Dermis microvascular lymphatic vessel endothelial cell (primary cell): ENCODE measurements at regions not wholly inside any gene's neighbourhood (a gene's known extent, or its start where the extent isn't known, plus 50 kb on each side); places are given as distances from the start of the nearest gene placed in this dataset.
"Not testable (repeated sequence)": the region's sequence is repeated elsewhere in the genome, so short reads cannot be mapped to it uniquely, and the experiment has no call there.

Experiments
- DNase-seq, 2 donors: peaks; one replicate each; pipeline versions ENCODE4 v3.0.0 to v3.0.0-alpha.2; 2010; ENCODE audit warnings: low read depth in 2 of 2

DNA sequence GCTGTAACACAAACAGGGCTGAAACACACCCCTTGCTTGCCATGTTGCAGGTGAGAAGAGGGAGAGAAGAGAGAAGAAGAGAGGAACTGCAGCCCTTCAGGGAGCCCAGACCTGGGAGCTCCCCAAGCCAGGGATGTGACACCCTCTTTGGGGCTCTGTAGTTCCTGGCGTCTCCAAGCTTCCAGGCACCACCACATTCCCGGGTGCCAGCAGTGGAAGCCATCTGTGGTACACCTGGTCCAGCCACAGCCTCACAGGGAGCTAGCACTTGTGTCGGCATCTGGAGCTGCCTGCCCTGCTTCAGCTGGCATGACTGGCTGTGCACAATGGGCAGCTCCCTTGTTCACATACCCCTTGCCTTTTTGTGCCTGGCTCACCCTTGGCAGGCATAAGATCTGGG lies 182.1 kb downstream of the DEPDC1B start:
- DNase-seq: no peak

DNA sequence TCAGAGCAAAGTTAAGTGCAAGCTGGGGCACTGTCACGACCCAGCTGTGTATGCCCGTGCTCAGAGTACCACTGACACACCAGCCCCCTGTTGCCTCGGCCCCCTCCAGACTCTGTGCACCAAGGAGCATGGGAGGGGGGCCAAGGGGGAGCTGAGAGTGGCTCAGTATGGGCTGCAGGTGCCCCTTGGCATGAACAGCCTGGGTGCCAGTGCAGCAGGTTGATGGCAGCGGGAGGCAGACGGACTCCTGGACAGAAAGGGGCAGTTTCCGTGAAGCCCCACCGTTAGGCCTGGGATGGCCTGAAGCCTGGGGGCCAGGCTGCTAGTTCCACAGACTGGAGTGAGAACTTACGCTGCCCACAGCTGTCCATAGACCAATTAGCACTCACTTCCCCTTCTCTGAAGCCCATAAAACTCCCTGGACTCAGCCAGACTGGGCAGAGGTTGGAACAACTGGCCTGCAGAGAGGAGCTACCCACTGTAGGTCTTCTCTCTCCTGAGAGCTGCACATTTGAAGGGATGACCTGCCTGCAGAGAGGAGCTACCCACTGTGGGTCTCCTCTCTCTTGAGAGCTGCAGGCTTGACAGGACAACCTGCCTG lies 182.8 kb downstream of the DEPDC1B start:
- no peak for DNase-seq

DNA sequence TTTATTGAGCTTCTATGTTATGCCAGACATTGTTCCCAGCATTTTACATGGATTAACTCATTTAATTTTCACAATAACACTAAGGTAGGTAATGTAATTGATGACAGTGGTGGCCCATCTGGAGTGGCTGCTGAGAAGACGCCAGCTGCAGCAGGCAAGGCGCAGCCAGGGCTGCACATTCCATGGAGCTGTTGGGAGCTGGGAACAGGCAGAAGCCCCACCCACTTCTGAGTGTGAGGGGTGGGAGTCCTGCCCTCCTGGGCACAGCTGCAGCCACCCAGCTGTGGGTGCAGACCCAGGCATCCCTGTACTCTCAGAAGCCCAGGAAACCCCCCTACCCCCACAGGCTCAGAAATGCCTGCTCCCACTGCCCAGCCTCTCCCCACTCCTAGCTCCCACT lies 183.3 kb downstream of the DEPDC1B start:
- no peak for DNase-seq

DNA sequence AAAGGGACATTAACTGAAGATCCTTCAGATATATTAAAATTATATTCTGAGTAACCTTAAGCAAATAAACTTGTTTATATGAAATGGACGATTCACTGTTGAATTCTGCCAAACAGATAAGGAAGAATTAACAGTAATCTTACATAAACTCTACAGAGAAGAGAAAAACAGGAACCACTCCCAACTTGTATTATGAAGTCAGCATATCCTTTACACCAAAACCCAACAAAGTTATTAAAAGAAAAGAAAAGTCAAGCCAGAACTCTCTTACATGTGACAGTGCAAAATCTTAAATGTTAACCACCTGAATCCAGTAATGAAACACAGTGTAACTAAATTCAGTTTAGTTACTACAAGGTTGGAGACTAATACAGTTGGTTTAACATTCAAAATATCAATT lies 185.8 kb downstream of the DEPDC1B start:
- no peak for DNase-seq

DNA sequence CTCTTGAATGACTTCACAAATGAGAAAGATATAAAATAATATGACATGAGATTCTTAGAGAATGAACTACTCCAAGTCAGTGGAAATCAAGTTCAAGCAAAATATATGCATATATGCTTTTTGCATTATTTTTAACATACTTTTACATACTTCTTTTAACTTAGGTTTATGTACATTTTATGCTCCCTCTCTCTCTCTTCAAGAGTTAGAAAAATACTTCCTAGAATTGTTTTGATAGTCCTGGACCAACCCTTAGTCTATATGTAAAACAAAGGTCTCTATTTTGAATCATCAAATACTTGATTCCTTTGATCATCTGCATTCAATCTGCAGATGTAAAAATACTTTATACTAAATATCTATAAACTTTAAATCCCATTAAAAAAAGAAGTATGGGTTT lies 187.8 kb downstream of the DEPDC1B start:
- DNase-seq: no peak

DNA sequence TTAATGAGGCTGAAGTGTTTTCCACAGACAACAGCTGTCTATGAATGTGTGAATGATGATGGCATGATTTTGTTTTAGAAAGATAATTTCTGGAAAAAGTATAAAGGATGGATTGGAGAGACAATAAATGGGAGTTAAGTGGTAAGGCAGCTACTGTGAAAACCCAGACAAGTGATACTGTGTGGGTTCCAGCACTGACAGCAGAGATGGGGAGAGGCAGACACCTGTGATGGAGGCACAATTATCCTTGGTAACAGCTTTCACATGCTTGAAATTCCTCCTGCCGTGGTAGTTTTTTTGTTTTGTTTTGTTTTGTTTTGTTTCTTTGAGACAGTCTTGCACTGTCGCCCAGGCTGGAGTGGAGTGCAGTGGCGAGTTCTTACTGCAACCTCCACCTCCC lies 189.3 kb downstream of the DEPDC1B start:
- no peak for DNase-seq

DNA sequence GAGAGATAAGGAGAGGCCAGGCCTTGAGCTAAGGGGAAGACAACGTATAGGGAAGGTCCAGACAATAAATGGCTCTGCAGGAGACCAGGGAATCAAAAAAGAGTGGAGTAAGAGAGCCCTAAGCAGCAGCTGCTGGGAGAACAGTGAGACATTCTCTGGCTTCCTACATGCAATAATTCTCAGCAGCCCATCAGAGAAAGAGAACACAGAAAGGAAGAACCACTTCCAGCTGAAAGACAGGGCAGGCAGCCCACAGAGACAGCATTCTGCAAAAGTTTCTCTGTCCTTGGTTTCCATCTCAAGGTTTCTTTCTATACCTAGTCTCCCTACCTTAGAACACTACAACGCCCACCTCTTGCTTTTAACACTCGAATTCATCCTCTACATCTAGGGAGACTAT lies 189.9 kb downstream of the DEPDC1B start:
- DNase-seq: no peak

DNA sequence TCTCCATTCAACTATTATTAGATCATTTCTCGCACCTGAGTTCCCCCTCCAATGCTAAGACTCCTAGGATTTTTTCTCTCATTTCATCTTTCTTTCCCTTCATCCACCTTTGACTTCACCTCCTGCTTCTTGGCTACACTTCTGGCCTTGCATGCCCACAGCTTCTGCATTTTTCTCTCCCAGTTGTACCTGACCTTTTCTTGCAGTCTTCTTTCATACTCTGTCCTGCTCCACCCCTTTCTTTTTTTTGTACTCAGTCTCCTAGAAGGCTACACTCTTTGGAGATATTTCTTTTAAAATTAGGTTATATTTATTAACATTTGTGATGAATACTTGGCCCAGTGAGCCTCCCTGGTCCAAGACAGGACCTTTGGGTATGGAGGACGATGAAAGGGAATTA lies 190.4 kb downstream of the DEPDC1B start:
- no peak for DNase-seq

DNA sequence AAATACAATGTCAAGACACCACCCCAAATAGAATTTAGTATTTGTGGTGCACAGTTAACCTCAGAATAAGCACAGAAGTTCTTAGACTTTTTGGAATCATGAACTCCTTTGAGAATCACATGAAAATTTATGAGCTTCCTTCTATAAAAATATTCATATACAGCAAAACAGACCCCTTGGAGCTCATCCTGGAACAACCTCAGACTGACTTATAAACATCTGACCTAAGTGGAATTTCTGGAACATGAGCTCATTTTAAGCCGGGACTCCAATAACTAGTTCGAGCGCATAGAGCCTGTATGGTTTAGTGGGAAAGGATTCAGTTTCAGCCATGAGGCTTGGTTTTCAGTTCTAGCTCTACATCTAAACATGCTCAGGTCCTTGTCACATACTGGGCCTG lies 192.3 kb downstream of the DEPDC1B start:
- DNase-seq: no peak

DNA sequence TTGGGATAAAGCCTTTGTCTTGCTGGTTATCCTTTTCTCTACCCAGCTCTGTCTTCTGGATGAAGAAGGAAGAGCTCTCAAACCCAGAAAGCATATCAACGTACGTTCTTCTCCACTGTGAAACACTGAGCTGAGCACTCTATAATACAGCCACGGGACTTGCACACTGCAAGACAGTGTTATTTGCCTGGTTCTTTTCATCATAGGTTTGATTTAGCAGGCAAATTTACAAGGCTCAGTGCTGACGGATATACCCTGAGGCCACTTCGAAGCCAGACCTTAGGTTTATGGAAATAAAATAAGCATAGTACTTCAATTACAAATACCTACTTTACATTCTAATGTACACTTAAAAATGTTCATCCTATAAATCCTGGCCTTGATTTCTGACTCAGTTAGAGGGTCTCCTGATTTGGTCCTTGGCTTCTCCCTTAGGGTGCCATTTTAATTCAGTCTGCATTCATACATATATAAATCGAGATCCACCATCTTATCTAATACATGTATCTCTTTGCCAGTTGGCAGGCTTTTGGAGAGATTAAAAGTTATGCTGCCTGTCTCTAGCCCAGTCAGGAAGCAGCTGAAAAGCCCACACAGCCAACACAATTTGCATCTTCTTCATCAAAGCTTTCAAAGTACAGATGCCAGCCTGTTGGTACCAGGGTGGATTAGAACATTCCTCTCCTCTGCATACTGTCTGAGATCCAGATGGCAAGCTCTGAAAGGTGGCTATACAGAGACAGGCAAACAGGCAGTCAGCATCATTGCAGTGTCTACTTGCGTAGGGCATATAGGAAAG lies 194.4 kb downstream of the DEPDC1B start:
- DNase-seq: no peak

DNA sequence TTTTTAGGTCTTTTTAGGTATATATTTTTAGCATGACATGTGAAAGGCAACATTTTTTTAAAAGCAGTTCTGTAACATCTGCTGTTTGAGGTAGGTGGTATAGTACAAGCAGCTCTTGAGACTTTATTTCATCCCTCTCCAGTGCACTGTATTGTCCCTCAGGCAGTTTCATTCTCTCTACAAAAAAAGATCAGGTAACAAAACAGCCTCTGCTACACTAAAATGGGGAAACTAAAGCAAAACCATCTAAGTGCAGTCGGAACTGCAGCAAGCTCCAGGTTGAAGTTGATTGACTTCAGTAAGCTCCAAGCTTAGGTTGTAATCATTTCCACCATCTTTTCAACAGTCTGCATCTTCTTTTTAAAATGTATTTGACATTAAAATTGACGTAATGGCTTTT lies 195.6 kb downstream of the DEPDC1B start:
- DNase-seq: no peak

DNA sequence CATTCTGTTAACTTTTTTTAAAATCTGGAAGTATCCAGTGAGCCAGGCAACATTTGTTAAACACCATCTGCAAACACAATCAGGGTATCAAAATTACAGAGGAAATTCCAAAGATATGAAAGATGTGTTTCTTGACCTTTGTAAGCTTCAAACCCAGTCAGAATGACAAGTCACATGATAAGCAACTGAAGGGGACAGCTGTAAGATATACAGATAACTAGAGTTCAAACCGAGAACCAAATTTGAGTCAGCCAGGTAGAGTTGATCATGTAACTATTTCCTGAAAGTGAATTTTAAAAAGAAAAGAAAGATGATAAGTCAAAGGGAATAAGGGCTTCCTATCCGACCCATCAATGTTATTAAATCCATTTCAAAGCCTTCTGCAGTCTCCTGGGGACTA lies 196.2 kb downstream of the DEPDC1B start:
- no peak for DNase-seq

DNA sequence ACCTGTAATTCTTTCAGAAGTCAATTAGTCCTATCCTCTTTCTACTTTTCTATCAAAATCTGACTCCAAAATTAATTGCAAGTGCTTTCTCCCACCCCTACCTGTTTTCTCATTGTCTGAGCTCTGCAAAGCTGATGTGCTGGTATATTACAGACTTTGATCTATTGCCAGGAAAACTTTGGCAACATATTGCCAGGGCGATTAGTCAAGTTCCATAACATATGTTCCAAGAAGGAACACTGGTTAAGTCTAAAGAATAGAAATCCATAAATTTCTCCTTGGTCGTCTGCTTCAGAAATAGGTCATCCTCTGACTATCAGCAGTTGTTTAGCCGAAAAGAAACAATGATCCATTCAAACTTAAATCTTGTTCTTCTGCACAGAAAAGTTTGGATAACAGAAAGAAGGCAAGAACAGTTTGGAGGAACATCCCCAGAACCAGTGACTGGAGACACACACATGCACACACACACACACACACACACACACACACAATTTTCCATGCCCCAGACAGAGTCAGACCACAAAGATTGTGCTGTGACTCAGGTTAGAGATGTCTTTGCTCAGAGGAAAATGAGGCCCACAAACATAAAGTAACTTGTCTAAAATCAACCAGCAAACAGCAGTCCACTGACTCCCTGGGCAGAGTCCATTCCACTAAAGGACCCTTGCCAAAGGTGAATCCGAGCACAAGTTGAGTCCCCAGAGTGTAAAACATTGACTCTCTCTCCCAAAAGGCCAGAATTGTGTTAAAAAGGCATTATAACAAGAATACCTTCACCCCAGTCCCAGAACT lies 202.1 kb downstream of the DEPDC1B start:
- no peak for DNase-seq

DNA sequence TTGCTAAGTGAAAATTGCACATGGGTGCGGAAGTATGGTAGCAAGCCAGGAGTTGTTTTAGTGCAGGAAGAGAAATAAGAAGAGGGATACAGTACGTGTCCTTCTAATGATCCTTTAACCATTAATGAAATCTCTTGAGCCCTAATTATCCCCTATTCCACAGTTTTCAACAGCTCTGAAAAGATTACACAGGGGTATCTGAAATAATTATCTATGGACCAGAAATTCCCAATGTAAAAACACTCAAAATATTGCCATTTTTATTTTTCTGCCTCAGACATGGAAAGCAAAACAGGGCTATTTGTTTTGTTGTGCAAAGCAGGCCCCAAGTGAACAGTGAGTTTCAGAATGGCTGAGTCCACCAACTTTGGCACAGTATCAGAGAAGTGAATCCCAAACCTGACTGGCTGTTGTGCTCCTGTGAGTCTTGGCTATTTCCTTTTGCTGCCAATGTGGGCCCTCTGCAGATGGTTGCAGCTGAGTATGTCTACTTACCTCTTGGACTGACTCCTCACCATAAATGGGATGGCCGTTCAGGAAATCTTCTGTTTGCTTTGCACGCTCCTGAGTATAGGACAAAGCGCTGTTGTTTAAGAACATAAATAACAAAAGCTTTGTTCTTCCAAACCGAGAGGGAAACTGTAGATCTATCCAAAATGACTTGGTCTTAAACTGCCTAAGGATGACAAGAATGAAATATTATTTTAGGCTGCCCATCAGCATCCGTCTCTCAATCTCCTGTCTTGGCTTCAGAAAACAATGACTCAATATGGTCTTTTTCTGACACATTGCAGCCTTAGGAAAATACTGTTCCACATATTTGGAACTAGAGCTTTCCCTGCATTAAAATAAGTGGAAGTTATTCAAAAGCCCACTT lies 204.1 kb downstream of the DEPDC1B start:
- no peak for DNase-seq

DNA sequence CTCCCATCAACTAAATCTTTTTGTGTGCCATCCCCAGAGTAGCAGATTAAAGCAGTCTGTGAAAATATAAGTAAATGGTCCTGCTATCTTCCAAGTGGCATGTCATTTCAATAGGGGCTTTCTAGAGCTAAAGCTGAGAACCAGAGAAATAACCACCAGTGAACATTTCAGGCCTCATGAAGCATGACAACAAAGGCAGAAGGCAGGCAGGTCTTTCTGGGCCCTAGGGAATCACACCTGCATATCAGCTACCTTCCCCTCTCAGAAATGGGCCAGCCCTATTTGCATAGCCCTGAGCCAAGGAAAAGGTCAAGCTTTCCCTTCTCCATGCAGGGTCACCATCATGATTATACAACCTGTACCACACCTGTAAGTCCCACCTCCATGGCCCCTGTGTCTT lies 205.3 kb downstream of the DEPDC1B start:
- DNase-seq: no peak

DNA sequence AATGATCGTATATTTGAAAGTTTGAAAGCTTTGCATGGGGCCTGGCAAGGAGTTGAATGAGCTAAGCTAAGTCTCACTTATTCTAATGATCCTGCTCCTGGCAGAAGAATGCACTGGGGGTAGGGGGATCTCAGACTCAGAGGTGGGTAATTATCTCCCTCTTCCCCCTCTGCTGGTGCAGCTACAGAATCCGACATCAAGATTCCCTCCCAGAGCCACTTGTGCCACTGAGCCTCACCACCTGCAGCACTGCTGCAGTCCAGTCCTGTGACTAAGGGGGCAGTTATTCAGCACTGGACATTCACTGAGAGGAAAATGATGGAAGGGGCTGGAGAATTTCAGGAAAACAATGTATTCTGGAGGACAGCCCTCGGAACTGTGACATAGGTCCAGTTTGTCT lies 205.8 kb downstream of the DEPDC1B start:
- DNase-seq: no peak

DNA sequence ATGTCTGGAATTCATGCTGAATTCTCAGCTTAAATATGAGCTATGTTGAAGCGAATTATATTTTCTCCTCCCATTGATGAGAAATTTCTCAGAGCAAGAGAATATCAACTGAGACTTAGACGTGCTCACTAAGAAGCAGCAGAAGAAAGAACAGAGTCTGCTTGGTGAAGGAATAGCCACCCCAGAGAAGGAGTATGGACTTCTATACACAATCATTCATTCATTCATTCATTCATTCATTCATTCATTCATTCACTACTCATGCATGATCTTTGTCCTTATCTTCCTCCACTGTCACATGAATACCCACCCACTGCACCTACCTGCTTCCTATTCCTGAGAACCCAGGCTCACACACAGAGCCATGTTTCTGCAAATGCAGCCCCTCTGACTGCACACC lies 206.6 kb downstream of the DEPDC1B start:
- no peak for DNase-seq

DNA sequence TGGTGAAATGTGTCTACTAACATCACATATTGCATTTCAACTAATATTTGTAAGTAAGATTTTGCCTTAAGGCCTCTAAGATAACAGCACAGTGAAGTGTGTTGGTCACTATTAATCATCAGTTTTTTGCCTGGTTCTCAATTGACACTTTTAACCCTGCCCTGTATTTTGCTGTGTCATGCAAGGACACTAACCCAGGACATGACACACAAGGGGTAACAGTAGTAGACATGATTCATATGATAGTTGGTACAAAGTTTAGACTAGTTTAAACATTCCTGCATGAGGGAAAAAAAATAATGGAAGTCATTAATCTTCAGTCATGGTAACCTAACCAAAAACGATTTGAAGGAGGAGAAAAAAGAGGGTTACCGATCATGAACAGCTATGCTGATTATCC lies 207.0 kb downstream of the DEPDC1B start:
- DNase-seq: no peak

DNA sequence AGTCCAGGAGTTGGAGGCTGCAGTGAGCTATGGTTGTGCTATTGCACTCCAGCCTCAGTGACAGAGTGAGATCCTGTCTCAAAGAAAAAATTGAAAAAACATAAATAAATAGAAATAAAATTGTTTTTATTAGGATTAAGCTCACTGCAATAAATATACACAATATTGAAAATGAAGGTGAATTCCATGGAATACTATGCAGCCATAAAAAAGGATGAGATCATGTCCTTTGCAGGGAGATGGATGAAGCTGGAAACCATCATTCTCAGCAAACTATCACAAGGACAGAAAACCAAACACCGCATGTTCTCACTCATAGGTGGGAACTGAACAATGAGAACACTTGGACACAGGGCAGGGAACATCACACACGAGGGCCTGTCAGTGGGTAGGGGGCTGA lies 207.6 kb downstream of the DEPDC1B start:
- DNase-seq: not testable (repeated sequence)

DNA sequence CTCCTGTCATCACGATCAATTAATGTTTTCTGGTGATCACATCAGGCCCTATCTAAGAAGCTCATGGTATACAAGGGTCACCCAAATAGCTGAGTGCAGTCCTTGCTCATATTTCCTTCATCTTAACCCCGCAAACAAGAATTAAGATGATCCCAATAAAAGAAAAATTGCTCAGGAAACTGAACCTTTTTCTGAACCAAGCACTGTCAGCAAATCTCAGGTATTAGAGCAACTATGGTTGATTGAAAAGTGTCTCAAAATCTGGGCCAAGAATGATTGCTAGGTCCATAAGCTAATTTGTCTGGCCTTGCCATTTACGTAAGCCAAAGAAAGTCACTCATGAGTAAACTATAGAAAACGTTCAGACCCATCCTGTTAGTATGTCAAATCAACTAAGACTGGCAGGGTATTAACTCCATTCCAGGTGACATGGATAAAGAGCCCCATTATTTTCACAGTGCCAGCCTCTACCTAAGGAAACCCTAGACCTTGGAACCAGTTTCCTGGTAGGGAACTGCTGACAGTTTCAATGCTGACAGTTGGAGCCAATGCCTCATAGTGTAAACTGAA lies 209.3 kb downstream of the DEPDC1B start:
- DNase-seq: no peak

DNA sequence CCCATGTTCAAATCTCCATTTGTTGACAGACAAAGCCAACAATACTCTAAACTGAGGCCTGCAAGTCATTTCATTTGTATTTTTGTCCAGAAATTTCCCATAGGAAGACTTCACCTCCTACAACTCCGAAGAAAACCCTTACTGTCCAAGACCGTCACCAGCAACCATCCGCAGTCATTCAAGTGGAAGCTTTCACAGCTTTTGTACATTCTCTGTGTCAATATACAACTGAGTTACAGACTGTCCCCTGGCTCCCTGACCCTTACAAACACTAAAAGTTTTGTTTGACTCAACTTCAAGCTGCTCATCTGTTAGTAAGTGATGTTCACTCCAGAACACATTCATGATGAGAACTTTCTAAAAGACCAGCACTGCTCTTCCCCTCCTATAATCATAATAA lies 210.1 kb downstream of the DEPDC1B start:
- no peak for DNase-seq
